OCI-LY7 (cell line): ENCODE measurements at regions not wholly inside any gene's neighbourhood (a gene's known extent, or its start where the extent isn't known, plus 50 kb on each side); places are given as distances from the start of the nearest gene placed in this dataset.

Source experiments
- BruUV-seq: library from RNA; stranded (reverse); fragments of 400-500 nt; replicated peaks from 2 replicates; lab custom pipeline; 2021; lab: Mats Ljungman, UMichigan
- CTCF ChIA-PET: fragments of 300-600 bp; sonication (Branson Sonifier 250); formaldehyde crosslinking; loops from one replicate; lab custom pipeline; 2022; ENCODE audit warnings: antibody characterized with exemption; ENCODE audit not compliant: unreplicated experiment; lab: Charles Lee
- POLR2A ChIA-PET: fragments of 300-600 bp; sonication (Branson Sonifier 250); formaldehyde crosslinking; loops from one replicate; lab custom pipeline; 2022; ENCODE audit warnings: antibody characterized with exemption; lab: Charles Lee
- DNase-seq: peaks from one replicate; pipeline ENCODE4 v3.0.0-alpha.2; 2015; ENCODE audit warnings: low spot score
- H2AFZ ChIP-seq: fragments of 200-600 bp; sonication (generic), shearing (Covaris generic); 2 replicates; pipeline ENCODE4 v1.6.1; 2014; ENCODE audit warnings: mild to moderate bottlenecking, antibody characterized with exemption, low read length, moderate library complexity
- H3K27ac ChIP-seq: fragments of 200-600 bp; sonication (generic); 2 replicates; pipeline ENCODE4 v1.5.1; 2014; ENCODE audit warnings: mixed run types, low read depth, mild to moderate bottlenecking, moderate library complexity, low read length, inconsistent platforms; ENCODE audit not compliant: poor library complexity, severe bottlenecking
- H3K36me3 ChIP-seq: fragments of 200-600 bp; sonication (generic); 2 replicates; pipeline ENCODE4 v1.6.1; 2014; ENCODE audit warnings: mild to moderate bottlenecking, antibody characterized with exemption, low read length, moderate library complexity, mixed read lengths; ENCODE audit not compliant: insufficient read depth
- H3K4me1 ChIP-seq: fragments of 200-600 bp; sonication (generic); 2 replicates; pipeline ENCODE4 v1.5.1; 2014; ENCODE audit warnings: mild to moderate bottlenecking, low read length; ENCODE audit not compliant: insufficient read depth, poor library complexity, severe bottlenecking
- H3K4me2 ChIP-seq: fragments of 200-600 bp; sonication (generic); 2 replicates; pipeline ENCODE4 v1.6.1; 2014; ENCODE audit warnings: mild to moderate bottlenecking, low read length
- H3K4me3 ChIP-seq: fragments of 200-600 bp; sonication (generic); 2 replicates; pipeline ENCODE4 v1.5.1; 2014; ENCODE audit warnings: mild to moderate bottlenecking, low read depth, low read length; ENCODE audit not compliant: poor library complexity, severe bottlenecking
- H3K79me2 ChIP-seq: fragments of 200-600 bp; sonication (generic); 2 replicates; pipeline ENCODE4 v1.6.1; 2016; ENCODE audit warnings: low read depth, mild to moderate bottlenecking, low read length, moderate library complexity, mixed read lengths; ENCODE audit not compliant: insufficient read depth
- H3K9me2 ChIP-seq: fragments of 200-600 bp; sonication (generic); 2 replicates; pipeline ENCODE4 v1.6.1; 2016; ENCODE audit warnings: mild to moderate bottlenecking, low read length, mixed read lengths; ENCODE audit not compliant: insufficient read depth
- H3K9me3 ChIP-seq: fragments of 200-600 bp; sonication (generic); 2 replicates; pipeline ENCODE4 v1.6.1; 2014; ENCODE audit warnings: mild to moderate bottlenecking, mixed run types, low read length, mixed read lengths
- H4K20me1 ChIP-seq: fragments of 200-600 bp; sonication (generic); 2 replicates; pipeline ENCODE4 v1.6.1; 2014; ENCODE audit warnings: mild to moderate bottlenecking, antibody characterized with exemption, low read length, moderate library complexity, mixed read lengths; ENCODE audit not compliant: insufficient read depth
- CTCF ChIP-seq: fragments of 200-600 bp; sonication (generic); conservative IDR thresholded peaks from 2 replicates; pipeline ENCODE4 v1.5.1; 2014; ENCODE audit warnings: mild to moderate bottlenecking, antibody characterized with exemption, low read length, moderate library complexity, mixed read lengths
- EZH2phosphoT487 ChIP-seq: fragments of 200-600 bp; sonication (generic); IDR thresholded peaks from 2 replicates; pipeline ENCODE4 v1.6.1; 2018; ENCODE audit warnings: low read depth, borderline replicate concordance, mild to moderate bottlenecking, mixed run types, antibody characterized with exemption, low read length, moderate library complexity, mixed read lengths
- intact Hi-C: fragments of 100-400 bp; cut with micrococcal nuclease; formaldehyde crosslinking; loops from one replicate; pipeline ENCODE4 v1.10.0; 2022; ENCODE audit not compliant: unreplicated experiment

- H3K9me3 ChIP-seq = no peaks in the 10 kb centered on the region
- DNase-seq = no peak
- H3K4me1 ChIP-seq = no peaks in the 10 kb centered on the region
- CTCF ChIA-PET = no interaction called here
- POLR2A ChIA-PET = no interaction called here
- no peak overlapping the region for H3K4me2 ChIP-seq
- no peaks in the 10 kb centered on the region for H3K79me2 ChIP-seq
- TF ChIP-seq EZH2phosphoT487 (no peak), CTCF (no peak)
- intact Hi-C loops = no loop called here
- H3K9me2 ChIP-seq = no peaks in the 10 kb centered on the region
- no peak overlapping the region for H3K27ac ChIP-seq
- H4K20me1 ChIP-seq = no peaks in the 10 kb centered on the region
- no TSS peak for BruUV-seq
- no peak overlapping the region for H2AFZ ChIP-seq
- no peaks in the 10 kb centered on the region for H3K36me3 ChIP-seq
- H3K4me3 ChIP-seq = no peak overlapping the region
Measured at GRCh38 chr3:165491487-165491886, 295.3 kb upstream of the SLITRK3 start.

GRCh38 chr3:165476399-165477060 lies 280.3 kb upstream of the SLITRK3 start:
- intact Hi-C loops = no loop called here
- H3K9me3 ChIP-seq = no peaks in the 10 kb centered on the region
- H3K36me3 ChIP-seq = no peaks in the 10 kb centered on the region
- no TSS peak for BruUV-seq
- H4K20me1 ChIP-seq = no peaks in the 10 kb centered on the region
- CTCF ChIA-PET = no interaction called here
- no peak overlapping the region for H3K4me3 ChIP-seq
- DNase-seq = no peak
- no peak for TF ChIP-seq CTCF
- no peak for TF ChIP-seq EZH2phosphoT487
- H2AFZ ChIP-seq = no peak overlapping the region
- POLR2A ChIA-PET = no interaction called here
- no peaks in the 10 kb centered on the region for H3K9me2 ChIP-seq
- H3K79me2 ChIP-seq = no peaks in the 10 kb centered on the region
- no peak overlapping the region for H3K27ac ChIP-seq
- H3K4me1 ChIP-seq = no peaks in the 10 kb centered on the region
- no peak overlapping the region for H3K4me2 ChIP-seq

- ChIA-PET CTCF (no interaction called here), POLR2A (interaction anchor here (0.5 kb wide), 1 partner anchor 31 kb away, joined by 3 read pairs; no protein-coding TSS in a partner anchor)
- no peak overlapping the region for H2AFZ ChIP-seq
- no peaks in the 10 kb centered on the region for H3K79me2 ChIP-seq
- no peaks in the 10 kb centered on the region for H4K20me1 ChIP-seq
- no peaks in the 10 kb centered on the region for H3K9me2 ChIP-seq
- H3K4me1 ChIP-seq = no peaks in the 10 kb centered on the region
- no peak for DNase-seq
- no peak overlapping the region for H3K4me2 ChIP-seq
- TF ChIP-seq EZH2phosphoT487 = no peak
- TF ChIP-seq CTCF = no peak
- no peak overlapping the region for H3K4me3 ChIP-seq
- H3K9me3 ChIP-seq = no peaks in the 10 kb centered on the region
- intact Hi-C loops = no loop called here
- no TSS peak for BruUV-seq
- no peaks in the 10 kb centered on the region for H3K36me3 ChIP-seq
- H3K27ac ChIP-seq = no peak overlapping the region
Measured at GRCh38 chr3:165466856-165467255, 270.7 kb upstream of the SLITRK3 start.
